ENCODE measurements at regions not wholly inside any gene's neighbourhood (a gene's known extent, or its start where the extent isn't known, plus 50 kb on each side); places are given as distances from the start of the nearest gene placed in this dataset.

DNA sequence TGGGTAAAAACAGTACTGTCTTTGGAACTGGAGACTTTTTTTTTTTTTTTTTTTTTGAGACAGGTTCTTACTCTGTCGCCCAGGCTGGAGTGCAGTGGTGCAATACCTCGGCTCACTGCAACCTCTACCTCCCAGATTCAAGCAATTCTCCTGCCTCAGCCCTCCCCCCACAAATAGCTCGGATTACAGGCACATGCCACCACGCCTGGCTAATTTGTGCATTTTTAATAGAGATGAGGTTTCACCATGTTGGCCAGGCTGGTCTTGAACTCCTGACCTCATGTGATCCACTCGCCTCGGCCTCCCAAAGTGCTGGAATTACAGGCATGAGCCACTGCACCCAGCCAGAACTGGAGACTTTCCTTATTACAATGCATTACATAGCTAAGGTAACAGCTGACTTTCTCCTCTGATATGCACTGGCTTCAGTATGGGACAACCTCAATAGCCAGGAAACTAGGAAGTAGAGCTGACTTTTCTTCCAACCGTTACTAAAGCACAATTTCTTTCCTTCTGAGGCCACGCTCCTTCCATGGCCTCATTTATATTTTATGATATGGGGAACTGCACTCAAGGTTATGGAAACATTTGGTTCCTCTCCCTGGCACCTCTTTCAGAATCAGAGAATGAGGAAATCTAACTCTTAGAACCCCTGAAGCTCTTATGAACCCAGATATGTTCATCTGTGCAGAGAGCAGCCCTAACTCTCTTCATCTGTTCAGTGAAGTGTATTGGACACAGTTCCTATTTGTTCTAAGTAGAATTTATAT lies 53.5 kb upstream of the FAM9B start:
- DNase-seq (ENCODE audit: low read depth, low spot score): no peak

GRCh38 chrX:9088896-9089295 lies 55.0 kb upstream of the FAM9B start:
- no peak for DNase-seq (ENCODE audit: low read depth, low spot score)

GRCh38 chrX:9090766-9091165 lies 56.8 kb upstream of the FAM9B start:
- no peak for DNase-seq (ENCODE audit: low read depth, low spot score)

DNA sequence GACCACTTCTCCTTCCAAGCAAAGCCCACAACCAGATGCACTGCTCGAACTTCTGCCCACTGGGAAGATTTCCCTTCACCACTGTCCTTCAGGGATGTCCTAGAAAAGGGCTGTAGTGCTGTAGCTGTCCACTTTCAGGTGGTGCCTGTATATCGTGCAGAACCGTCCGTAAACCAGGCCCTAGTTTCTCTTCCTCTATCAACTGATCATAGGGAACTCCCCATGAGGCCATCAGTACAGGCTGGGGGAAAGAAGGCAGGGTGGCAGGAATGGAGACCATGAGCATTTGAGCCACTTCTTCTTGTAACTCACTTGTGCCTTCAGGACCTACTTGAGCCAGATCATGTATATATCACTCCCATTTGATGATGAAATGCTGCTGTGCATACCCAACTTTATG lies 57.3 kb upstream of the FAM9B start:
- no peak for DNase-seq (ENCODE audit: low read depth, low spot score)

DNA sequence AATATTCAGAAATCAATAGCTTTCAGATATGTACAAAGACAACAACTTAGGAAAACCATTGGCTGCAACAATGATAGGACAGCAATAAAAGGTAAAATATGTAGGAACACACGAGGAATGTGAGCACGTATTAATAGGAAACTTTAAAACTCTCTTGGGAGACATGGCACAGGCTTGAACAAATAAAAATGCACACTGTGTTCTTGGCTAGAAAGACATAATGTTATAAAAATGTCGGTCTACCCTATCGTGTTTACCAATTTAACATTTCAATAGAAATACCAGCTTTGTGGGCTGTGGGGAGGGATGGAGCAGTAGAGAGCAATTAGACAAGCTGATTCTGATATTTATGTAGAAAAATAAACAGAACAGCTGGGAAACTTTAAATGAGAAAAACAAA lies 69.0 kb upstream of the FAM9B start:
- DNase-seq (ENCODE audit: low read depth, low spot score): no peak

DNA sequence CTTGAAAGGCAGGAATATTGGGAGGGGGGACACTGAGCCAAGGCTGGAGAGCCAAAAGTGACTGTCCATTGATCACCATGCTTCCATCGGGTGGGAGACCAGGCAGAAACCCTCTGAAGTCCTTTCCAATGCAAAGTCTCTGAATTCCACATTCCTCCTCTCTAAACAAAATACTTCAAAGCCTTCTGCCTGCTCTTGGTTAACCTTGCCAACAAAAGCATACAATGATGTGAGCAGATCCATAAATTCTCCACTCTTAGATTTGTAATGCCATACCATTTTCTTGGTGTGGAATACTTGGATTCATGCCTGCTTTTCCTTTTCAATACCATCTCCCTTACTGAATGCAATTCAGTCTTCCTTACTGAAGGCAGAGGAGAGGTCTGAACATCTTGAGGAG lies 74.1 kb upstream of the FAM9B start:
- DNase-seq (ENCODE audit: low read depth, low spot score): no peak

- no peak for DNase-seq (ENCODE audit: low read depth, low spot score)
These were observed 76.9 kb upstream of the FAM9B start for GRCh38 chrX:9110808-9111207.

- DNase-seq (ENCODE audit: low read depth, low spot score): no peak
These were observed 80.3 kb upstream of the FAM9B start for GRCh38 chrX:9114245-9114644.

GRCh38 chrX:9117851-9118250 lies 83.9 kb upstream of the FAM9B start:
- no peak for DNase-seq (ENCODE audit: low read depth, low spot score)

DNA sequence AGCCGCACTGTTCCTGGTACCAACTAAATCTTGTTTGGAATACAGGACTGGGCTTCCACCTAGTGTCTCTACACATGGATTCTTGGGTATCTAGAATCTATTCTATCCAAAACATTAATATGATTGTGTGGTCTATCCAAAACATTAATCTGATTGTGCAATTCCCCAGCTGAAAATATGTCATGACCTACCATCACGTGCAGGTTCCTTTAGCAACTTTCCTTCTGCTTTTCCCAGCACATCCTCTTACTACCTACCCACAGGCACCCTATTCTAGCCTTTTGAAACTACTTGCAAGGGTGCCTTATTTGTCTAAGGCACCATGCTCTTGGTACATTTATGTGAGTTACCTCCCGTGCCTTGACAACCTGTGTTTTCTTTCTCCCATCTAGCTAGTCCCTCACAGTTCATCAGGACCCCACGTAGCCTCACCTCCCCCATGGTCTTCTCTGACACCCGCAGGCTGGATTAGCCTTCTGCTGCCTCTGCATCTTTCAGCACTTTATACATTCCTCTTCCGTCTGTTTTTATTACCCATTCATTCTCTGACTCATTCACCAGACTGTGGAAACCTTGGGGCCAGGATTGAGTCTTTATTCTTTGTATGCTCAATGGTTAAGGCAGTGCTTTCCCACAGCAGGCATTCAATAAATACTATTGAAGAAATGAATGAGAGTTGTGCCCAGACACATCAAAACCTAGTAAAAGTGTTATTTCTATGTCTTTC lies 88.8 kb upstream of the FAM9B start:
- peak; percentile 39 for DNase-seq (ENCODE audit: low read depth, low spot score)

GRCh38 chrX:9127986-9128385 lies 94.1 kb upstream of the FAM9B start:
- DNase-seq (ENCODE audit: low read depth, low spot score): no peak

- no peak for DNase-seq (ENCODE audit: low read depth, low spot score)
These were observed 96.1 kb upstream of the FAM9B start for GRCh38 chrX:9130031-9130430.

DNA sequence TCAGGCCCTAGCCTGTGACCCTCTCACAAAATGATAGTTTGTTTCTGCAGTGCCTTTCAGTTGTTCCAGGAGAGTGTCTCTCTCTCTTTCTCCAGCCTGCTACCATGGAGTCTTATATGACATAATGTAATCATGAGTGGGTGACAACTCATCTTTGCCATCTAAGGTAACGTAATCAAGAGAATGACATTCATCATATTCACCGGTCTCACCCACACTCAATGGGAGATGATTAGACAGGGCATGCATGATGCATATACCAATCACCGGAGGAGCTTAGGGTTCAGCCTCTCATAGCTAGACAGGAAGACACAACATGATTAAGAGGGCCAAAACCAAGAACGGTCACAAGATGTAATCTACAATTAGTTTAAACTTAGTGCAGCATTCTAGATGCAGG lies 97.1 kb upstream of the FAM9B start:
- DNase-seq (ENCODE audit: low read depth, low spot score): no peak

GRCh38 chrX:9132036-9132638 lies 98.2 kb upstream of the FAM9B start:
- no peak for DNase-seq (ENCODE audit: low read depth, low spot score)

DNA sequence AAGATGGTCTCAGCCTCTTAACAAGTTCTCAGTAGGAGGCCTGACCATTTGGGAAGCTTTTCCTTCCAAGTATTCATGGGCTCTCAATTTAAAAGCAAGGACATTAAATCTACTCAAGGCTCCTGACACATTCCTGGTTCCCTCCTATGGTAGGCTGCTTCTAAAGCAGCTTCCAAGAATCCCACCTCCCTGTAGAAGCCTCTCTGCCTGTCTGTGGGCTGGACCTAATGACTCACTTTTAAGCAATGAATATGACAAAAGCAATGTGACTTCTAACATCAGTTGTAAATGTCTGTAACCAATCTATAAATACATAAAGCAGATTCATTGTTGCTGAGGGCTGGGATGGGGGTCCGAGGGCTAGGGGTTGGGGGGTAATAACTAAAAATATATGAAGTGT lies 99.5 kb upstream of the FAM9B start:
- no peak for DNase-seq (ENCODE audit: low read depth, low spot score)

DNA sequence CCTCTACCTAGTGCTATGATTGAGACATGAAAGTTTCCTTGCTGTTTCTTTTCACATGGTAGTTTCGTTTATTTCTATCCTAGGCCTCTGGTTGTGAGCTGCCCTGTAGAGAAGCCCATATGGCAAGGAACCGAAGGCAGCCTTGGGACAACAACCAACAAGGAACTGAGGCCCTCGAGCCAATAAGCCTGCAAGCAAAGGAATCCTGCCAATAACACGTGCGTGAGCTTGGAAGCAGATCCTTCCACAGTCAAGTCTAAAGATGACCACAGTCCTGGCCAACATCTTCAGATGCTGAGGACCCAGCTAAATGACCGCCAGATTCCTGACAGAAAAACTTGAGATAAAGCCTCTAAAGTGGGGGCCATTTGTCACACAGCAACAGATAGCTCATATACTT lies 100.4 kb upstream of the FAM9B start:
- no peak for DNase-seq (ENCODE audit: low read depth, low spot score)

DNA sequence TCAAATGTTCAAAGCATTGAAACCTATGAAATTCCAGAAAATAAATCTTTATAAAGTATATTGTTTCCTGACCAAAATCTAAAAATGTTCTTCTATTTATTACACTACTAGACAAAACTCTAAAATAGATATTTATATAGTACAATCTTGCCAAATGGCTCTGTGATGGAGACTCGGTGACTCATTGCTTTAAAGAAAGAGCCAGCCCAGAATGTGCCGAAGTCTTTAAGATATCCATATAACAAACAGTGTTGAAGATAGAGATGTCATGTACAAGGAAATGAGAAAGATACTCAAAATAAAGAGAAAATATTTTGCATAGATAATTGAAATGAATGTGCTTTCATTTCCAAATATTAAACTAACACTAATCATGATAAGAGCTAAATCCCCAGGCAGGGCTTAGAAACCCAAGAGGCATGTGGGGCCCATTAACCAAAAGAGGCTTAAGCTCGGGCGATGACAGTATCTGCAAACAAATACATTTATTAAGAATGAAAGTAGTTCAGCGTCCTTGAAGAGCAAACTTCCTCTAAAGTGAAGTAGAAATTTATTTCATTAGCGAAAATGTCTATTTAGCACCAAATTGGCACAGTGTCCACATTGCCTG lies 102.1 kb upstream of the FAM9B start:
- no peak for DNase-seq (ENCODE audit: low read depth, low spot score)

- no peak for DNase-seq (ENCODE audit: low read depth, low spot score)
These were observed 103.2 kb upstream of the FAM9B start for GRCh38 chrX:9137152-9137551.

- DNase-seq (ENCODE audit: low read depth, low spot score): no peak
These were observed 107.6 kb upstream of the FAM9B start for GRCh38 chrX:9141496-9141895.

- DNase-seq (ENCODE audit: low read depth, low spot score): no peak
These were observed 110.8 kb upstream of the FAM9B start for GRCh38 chrX:9144701-9145241.

GRCh38 chrX:9146657-9147056 lies 112.7 kb upstream of the FAM9B start:
- no peak for DNase-seq (ENCODE audit: low read depth, low spot score)

DNA sequence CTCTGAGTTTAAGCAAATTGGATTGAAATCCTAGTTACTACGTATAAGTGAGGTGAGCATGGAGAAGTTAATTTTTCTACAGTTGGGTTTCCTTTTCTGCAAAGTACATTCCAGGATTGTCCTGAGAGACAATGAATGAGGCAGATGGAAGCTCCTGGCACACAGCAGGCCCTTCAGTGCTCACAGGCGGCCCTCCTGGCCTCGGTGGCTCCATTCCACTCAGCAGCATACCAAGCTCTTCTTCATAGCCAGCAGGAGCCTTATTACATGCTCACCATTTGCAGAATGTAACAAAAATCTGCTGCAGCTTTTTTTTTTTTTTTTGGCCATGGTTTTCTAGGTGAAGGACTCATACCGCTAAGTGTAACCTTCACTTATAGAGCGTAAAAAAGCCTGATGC lies 113.2 kb upstream of the FAM9B start:
- DNase-seq (ENCODE audit: low read depth, low spot score): no peak

All from brain pericyte (primary cell).